CD4-positive, alpha-beta T cell treated with Interleukin-6 at 100 ng/mL for 8 hours (primary cell): ENCODE measurements at regions not wholly inside any gene's neighbourhood (a gene's known extent, or its start where the extent isn't known, plus 50 kb on each side); places are given as distances from the start of the nearest gene placed in this dataset.

ENCODE experiments used
- DNase-seq: peaks from one replicate; pipeline ENCODE4 v3.0.0-alpha.2; 2020; ENCODE audit warnings: mixed read lengths, low spot score

DNA sequence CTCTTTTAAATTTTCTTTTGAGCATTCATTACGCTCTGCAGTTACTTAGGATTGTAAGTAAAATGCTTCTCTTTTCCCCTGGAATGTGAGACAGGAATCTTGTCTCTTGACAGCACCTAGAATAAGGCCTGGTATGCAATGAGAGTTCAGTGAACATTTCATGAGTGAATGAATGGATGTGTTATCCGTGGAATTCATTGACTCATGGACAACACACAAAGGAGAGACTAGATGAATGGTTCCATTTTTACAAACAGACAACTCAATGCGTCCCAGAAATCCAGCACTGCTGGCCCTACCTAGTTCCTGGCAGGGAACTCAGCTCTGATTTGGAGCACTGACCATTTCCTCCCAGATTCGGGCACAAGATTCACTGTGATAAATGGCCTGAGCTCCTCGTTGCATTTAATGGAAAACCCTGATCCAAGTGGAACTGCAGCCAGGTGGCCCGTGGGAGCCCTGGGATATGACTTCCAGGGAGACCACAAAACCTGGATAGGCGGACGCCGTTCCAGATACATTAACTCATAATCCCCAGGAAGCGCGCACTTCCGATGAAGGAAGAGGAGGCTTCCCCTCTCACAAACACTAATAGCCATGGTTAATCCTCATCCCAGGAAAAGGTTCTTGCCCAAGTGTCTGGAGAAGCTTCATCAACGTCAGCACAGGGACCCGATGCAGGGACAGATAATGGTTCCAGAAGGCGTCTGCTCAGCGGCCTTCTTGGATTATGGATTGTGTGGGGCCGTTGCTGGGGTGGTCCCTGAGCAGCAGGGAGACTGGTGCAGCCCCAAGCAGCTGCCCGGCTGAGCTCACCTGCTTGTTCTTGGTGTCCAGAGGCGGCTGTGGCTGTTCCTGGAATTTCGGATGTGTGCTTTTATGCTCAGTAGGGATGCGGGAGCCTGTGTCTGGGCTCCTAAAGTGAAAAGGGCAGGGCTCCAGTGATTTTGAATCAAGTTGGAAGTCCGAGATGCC, 211.1 kb upstream of the TSHZ3 start:
- DNase-seq: no peak

DNA sequence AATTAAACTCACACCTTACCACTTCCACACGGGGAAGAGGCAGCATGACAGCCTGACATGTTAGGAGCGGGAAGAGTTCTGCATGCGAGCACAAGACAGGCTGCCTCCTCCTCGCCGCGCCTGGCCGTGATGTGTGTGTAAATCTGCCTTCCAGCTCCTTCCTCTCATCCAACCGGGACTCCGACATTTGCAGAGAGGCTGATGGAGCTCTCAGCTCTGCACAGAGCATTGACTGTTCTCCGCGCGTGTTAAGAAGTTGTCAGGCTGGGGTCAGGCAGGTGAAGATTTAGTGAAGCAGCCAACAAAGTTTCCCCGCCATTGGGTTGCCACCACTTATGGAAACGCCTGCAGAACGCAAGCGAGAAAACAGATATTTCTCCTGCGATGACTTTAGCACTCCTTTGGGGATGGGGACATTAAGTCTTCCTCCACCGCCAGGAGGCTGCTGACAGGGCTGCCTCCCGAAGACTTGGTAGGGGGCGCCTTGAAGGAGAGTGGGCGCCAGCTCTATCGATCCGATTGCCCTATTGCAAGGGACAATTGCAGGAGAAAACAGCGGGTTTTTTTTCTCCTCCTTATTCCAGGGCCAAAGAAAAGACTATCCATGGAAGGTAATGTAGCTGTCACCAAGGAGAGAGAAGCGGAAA, 213.9 kb upstream of the TSHZ3 start:
- no peak for DNase-seq

DNA sequence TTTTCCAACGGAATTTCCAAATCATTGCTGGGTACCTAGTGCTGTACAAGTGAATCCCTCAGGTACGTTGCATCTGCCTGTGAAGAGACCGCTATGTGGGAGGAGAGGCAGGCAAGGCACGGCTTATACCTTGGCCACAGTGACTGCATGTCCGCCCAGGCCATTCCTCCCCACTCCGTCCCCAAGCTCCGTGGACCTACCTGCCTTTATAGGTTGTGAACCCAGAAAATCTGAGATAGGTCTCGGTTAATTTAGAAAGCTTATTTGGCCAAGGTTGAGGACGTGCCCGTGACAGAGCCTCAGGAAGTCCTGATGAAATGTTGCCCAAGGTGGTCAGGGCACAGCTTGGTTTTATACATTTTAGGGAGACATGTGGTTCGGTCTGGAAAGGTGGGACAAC, 218.5 kb upstream of the TSHZ3 start:
- DNase-seq: no peak

DNA sequence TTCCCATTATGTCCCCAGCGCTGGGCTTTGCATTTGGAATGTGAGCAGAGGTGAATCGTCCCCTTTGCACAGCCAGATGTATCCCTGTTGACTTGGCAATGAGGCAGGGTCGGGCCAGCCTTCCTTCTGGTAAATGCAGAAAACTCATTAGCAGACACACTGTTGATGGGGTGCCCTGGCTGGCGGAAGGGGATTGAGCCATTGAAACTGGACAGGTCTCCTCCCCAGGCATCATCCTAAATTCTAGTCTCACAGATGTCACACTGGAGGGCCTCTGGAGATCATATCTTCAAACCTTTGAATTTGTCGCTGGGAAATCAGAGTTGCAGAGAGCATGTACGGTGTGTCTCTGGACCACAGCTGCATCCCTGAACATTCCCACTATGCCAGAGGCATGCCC, 219.5 kb upstream of the TSHZ3 start:
- DNase-seq: no peak

DNA sequence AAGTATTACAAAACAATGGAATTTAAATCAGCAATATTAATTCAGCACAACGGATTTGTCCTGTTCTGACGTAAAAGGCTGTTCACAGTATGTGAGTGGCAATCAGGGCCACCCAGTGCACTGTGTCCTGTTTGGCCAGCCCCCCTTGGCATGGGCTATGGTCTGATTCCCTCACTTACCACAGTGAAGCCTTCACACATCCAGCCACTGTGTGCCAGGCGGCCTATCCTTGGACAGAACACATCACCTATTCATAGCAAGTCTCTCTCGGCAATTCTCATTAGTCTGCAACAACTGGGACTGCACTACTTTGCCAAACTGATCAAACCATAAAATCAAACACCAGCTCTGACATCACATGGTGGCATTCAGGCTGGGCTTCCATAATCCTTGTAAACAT, 221.5 kb upstream of the TSHZ3 start:
- no peak for DNase-seq

DNA sequence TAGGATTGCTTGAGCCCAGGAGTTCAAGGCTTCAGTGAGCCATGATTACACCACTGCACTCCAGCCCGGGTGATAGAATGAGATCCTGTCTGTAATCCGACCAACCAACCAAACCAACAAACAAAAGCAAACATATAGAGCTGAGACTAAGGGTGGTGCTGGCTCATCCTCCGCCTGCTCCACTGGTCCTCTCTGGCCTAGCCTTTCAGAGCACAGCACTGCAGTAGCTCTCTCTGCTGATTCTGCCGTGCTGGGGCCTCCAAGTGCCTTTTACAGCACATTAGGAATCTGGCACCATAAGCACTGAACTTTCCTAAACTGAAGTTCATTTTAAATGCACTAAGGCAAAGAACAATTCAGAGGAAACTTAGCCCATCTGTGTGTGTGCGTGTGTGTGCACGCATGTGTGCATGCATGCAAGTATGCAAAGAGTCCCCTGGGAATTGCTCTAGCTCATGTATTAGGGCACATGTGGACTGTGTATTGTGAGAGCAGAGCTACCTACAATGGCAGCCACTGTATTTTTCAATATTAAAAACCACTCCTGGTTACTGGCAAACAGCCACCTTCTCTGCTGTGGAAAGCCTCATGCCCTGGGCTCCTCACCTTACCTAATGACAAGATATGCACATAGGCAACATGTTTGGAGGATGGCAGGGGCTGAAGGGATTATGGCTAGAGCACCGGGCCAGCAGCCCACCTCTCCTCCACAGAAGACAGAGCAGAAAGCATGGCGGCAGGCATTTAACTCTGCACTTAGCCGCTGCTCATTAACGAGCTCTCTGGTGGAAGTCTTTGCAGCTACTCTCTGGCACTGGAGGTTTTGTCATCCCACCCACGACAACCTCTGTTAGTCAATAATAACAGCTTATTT, 223.1 kb upstream of the TSHZ3 start:
- DNase-seq: no peak

DNA sequence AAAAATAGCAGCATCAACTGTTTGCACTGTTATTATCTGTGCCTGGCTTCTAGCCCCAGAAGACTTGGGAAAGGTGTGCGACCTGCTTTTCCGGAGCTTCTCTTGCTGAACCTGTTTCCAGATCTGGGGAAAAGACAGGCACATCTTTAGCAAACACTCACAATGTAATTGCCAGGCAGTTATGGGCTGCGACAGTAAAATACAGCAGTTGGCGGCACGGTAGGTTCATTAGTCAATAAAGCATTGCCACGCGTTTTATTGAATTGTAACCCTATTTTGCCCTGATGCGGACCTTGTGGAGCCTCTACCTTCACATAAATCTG, 223.7 kb upstream of the TSHZ3 start:
- DNase-seq: no peak

DNA sequence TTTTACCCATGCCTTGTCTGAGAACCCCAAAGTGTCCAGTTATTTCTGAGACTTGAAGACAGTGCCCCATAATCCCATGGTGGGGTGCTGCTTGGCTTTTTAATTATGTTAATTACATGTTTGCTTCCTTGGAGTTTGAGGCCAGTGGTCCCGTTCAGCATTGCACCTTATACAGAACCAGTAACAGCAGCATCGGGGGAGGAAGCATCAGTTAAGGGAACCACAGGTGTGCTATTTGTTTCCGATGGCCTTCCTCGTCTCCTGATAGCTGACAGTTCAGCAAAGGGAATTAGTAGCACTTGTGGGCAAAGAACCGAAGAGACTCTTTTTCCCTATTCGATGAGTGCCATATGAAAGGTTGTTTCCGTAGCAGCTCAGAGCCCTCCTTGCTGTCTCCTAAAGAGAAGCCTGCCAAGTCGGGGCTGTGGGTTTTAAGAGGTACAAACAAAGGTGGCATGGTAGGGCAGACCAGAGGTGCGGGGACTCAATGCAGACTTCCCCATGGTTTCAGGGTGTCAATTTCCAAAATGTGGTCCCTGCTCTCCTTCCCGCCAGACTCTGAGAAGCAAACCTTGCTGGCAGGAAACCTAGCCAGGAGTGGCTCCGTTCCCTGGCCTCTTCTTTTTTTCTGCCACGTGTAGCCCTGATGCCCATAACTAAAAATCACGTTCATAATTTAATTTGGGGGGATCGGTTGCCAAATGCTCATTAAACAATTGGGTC, 225.2 kb upstream of the TSHZ3 start:
- DNase-seq: no peak

DNA sequence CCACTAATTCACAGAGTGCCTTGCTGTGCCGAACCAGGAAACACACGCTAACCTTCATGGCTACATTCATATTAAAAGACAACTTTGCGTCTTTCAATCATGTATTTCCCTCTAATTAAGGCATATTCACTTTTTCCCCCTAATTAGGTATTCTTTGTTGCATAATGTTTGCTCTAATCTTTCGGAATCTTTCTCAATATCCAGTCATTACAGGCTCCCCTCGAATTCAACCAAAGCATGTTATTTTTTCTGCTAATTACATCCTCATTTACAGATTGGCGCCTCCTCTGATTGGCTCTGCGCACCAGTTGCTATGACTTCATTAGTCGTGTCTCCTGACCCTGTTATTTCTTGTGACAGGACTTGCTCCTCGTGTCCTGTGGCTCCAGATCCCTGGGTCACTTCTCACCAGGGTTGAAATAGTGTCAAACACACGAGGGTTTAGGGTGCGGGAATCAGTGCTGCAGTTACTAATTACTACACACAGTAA, 226.7 kb upstream of the TSHZ3 start:
- no peak for DNase-seq

DNA sequence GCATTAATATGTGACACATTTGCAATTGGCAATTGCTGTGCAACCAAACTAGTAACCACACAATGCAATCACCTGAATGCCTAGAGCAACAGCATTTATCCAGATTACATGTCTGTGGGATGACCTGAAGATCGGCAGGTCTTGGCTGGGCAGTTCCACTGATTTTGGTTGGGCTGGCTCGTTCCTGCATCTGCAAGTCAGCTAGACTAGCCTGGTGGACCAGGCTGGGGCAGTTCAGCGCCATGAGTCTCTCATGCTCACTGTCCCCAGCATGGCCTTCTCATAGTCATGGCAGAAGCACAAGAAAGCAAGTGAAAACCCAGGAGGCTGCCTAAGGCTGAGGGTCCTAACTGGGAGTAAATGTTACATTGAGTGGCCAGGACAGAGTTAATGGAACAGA, 229.1 kb upstream of the TSHZ3 start:
- DNase-seq: no peak

DNA sequence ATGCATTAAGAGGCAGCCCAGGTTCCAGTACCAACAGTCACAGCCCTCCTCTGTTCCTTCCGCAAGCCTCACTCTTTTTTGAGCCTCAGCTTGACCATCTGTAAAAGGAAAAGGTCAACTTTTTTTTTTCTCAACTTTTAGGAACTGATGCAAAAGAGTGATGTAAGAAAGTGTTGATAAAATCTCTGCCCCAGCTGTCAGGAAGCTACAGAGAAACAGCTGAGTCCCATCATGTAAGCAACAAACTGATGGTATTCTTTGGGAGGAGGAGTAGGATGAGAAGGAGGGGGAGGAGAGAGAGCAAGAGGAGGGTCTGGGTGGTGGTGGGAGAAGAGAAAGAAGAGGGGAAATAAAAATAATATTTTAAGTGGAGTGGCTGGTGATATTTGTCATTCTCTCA, 233.9 kb upstream of the TSHZ3 start:
- no peak for DNase-seq

DNA sequence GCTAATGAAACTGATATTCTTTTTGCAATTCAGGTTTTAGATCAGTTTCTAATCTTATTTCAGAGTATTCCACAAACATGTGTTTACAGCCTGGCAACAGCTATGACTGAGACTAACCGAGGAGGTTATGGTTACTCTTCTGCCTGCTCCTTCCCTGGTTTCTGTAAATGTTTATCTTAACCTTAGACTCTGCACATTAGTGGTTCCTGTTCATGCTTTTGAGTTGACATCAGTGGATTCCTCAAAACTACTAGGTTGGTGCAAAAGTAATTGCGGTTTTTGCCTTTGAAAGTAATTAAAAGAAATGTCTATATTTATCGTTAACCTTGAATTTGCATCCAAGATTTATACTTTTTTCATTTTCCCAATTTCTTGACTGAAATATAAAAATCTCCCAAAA, 237.0 kb upstream of the TSHZ3 start:
- DNase-seq: no peak

DNA sequence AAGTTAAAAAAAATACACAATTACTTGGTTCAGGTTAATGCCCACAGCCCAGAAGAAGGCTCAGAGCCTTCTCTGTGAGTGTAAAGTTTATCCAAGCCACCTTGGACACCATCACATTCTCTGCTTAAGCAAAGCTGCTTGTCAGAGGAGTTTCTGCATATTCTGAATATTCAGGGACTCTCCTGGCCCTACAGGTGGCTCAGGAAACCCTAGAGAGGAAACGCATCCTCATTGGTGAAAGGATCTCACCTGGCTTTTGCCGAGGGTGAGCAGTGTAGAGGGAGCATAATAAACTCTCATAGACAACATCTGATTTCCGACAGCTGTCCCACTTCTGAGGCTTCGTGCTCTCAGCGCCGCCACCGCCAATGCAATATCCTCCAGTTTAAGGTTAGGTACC, 239.9 kb upstream of the TSHZ3 start:
- DNase-seq: no peak

DNA sequence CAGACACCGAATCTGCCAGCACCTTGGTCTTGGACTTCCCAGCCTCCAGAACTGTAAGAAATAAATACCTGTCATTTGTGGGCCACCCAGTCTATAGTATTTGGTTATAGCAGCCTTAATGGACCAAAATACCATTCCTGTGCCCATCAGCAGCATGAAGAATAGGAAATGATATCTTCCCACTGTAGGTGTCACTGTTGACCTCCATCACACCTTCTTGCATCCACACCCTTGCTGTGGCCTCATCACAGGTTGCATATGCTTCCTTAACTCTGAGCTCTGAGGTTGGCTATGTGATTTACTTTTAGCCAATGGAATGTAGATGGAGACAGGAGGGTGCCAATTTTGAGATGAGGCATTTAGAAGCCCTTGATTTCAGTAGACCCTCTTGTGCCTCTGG, 242.0 kb upstream of the TSHZ3 start:
- no peak for DNase-seq

DNA sequence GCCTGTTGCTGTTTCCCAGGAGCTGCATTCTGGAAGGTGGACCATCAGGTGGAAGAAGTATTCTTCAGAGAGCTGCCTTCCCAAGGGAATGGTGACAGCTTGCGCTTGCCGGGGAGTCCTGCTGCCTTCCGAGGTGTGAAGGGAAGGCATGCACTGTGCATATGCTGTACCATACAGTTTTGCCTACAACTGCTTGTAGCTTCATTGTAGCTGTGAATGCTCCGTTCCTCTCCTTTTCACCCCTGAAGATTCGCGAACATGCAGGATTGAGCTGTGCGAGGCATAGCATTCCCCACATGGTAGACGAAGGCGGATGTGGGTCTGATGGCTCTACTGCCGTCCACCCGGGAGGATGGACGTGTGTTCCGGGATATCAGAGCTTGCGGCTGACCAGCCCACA, 243.2 kb upstream of the TSHZ3 start:
- DNase-seq: no peak

DNA sequence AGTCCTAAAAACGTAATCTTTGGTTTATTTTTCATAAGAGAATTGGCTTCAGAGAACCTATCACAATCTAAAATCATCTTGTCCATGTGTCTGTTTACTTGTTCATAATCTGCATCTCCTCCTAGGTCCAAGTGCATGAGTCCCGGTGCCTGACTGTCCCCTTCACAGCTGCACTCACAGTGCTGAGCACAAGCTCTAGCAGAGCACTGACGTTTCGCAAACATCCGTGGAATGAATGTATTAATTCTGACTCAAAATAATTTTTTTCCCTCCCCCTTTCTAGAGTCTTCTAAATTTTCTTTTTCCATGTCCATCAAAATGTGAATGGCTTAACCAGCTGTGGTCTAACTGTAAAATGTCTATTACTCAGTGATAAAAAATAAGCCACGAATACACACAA, 245.5 kb upstream of the TSHZ3 start:
- DNase-seq: no peak

DNA sequence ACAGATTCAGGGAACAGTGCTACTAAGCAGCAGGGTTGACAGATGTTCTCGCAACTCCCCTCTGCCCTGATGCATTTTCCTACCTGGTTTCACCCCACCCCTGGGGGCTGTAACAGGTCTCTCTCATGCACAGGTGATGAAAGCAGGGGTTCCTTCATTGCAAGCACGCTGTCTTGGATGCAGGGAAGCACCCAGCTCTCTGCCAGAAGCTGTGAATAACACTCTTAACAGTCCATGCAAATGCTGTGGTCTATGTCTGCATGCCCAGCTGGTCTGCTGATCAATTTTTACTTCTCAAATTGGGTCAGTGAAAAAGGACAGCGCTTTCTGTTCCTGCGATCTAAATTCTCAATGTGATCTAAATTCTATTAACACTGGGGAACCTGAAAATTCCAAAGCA, 246.3 kb upstream of the TSHZ3 start:
- DNase-seq: no peak

DNA sequence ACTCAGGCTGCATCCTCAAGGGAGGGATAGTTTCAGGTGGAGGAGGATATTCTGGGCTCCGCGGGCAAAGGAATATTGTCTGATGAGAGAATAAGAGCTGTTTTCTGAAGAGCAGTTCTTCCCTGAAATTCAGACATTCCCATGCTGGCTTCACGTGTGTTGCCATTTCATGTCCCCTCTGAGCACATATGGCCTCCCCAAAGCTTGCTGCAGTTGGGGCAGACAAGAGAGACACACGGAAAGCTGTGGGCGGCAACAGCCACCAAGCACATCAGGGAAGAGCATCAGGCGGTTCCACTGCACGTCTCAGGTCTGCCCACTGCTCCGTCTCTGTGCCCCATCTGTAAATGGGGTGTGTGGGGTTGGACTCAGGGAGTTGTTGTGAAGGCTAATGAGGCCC, 247.5 kb upstream of the TSHZ3 start:
- no peak for DNase-seq

DNA sequence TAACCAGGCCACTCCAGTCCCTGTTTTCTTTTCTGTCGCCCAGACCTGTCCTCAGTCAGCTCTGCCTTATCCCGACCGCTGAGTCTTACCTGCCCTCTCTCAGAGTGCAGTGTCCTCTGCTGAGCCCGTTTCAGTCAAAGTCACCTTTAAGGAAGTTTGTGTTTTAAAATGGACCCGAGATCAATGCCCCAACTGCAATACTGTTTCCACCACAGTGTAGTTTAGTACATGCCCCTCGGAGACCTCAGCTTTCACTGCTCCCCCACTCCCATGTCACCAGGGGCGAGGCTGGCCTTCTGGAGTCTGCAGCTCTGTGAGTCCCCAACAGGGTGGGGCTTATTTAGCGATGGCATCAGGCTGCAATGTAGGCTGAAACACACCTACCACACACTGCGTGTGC, 248.4 kb upstream of the TSHZ3 start:
- DNase-seq: no peak

DNA sequence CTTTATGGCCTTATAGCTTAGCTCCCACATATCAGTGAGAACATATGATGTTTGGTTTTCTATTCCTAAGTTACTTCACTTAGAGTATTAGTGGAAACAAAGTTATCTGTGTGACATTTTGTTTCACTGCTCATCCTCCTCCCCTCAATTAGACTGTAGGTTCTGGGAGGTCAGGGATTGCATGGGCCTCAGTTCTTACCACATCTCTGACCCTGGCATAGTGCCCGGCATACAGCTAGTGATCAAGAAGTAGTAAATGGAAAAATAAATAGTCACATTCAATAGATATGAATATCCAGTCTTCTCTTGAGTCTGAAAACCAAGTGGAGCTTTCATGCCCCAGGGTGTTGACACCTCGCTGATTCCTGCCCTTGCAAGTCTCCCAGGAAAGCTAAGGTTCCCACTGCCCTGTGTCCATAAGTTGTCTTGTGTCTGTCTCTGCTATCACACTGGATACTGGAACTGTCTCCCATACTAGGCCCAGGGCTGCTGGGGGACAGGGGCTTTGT, 249.5 kb upstream of the TSHZ3 start:
- no peak for DNase-seq

DNA sequence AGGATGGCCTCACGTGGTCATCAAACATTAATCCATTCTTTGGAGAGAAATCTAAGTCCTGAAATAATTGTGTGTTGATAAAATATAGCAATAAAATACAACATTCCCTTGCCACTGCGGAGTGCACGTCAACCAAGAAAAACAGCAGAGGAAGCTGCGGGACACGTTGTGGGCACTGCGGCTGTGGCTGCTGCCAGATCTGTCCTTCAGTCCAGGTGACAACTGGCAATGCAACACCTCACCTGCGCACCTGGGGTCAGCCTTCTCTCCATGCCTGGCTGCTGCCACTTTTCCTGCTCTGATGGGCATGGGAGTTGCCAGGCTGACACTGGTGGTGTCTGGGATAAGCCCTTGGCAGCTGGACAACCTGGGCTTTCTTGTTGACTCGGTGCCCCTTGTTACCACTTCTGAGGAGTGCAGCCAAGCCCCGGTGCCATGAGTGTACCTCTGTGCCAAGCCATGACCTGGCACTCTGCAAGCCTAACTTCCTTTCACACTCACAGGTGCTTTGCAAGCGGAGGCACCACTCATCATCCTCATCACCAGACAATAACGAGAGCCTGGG, 251.6 kb upstream of the TSHZ3 start:
- DNase-seq: no peak
